ENCODE measurements at regions not wholly inside any gene's neighbourhood (a gene's known extent, or its start where the extent isn't known, plus 50 kb on each side); places are given as distances from the start of the nearest gene placed in this dataset.

- no peak overlapping the region for H3K4me3 ChIP-seq (ENCODE audit: low read depth, poor library complexity, severe bottlenecking)
- intact Hi-C loops (cut with DNase I; ENCODE audit: low total_unique reads): no loop called here
- DNase-seq (ENCODE audit: low spot score in 2 of 2): peak in 1 of 2 donors; percentile 18
- WGBS, 2 donors: 33 to 41% methylated on average over 1 of the region's 1 CpG
- no peak for TF ChIP-seq POLR2A (IDR thresholded peaks at IDR 0.05)
- TF ChIP-seq, protein P1, sequence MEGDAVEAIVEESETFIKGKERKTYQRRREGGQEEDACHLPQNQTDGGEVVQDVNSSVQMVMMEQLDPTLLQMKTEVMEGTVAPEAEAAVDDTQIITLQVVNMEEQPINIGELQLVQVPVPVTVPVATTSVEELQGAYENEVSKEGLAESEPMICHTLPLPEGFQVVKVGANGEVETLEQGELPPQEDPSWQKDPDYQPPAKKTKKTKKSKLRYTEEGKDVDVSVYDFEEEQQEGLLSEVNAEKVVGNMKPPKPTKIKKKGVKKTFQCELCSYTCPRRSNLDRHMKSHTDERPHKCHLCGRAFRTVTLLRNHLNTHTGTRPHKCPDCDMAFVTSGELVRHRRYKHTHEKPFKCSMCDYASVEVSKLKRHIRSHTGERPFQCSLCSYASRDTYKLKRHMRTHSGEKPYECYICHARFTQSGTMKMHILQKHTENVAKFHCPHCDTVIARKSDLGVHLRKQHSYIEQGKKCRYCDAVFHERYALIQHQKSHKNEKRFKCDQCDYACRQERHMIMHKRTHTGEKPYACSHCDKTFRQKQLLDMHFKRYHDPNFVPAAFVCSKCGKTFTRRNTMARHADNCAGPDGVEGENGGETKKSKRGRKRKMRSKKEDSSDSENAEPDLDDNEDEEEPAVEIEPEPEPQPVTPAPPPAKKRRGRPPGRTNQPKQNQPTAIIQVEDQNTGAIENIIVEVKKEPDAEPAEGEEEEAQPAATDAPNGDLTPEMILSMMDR (IDR thresholded peaks at IDR 0.05): no peak
These were observed 199.6 kb upstream of the SEMA6D start for GRCh38 chr15:47517737-47518136.

GRCh38 chr15:47523681-47524475 is 193.4 kb upstream of the SEMA6D start:
- TF ChIP-seq, protein P1 (IDR thresholded peaks at IDR 0.05): no peak
- no peak for TF ChIP-seq POLR2A (IDR thresholded peaks at IDR 0.05)
- DNase-seq (ENCODE audit: low spot score in 2 of 2): no peak
- no peak overlapping the region for H3K4me3 ChIP-seq (ENCODE audit: low read depth, poor library complexity, severe bottlenecking)
- intact Hi-C loops (cut with DNase I; ENCODE audit: low total_unique reads): no loop called here
- 68 to 78% methylated on average over 12 of the region's 12 CpGs for WGBS, 2 donors

DNA sequence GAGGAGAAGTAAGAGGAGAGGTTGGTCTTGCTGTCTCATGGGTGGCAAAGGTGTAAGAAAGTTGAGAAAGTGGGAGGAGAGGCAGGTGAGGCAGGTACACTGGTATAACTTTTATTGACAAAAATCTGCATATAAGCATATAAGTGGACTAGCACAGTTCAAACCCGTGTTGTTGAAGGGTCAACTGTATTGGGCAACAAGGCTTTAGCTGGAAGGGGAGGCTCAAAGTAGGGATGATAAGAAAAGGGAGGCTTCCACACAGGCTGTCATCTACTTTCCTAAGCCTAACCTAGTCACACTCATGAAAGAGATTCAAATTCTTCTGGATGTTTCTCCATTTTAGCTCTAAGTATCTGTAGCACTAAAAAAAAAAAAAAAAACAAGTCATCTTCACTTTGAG is 188.1 kb upstream of the SEMA6D start:
- DNase-seq (ENCODE audit: low spot score in 2 of 2): no peak
- no peak overlapping the region for H3K4me3 ChIP-seq (ENCODE audit: low read depth, poor library complexity, severe bottlenecking)
- intact Hi-C loops (cut with DNase I; ENCODE audit: low total_unique reads): no loop called here
- TF ChIP-seq, protein P1 (IDR thresholded peaks at IDR 0.05): no peak
- no peak for TF ChIP-seq POLR2A (IDR thresholded peaks at IDR 0.05)
- 89 to 91% methylated on average over 1 of the region's 1 CpG for WGBS, 2 donors

DNA sequence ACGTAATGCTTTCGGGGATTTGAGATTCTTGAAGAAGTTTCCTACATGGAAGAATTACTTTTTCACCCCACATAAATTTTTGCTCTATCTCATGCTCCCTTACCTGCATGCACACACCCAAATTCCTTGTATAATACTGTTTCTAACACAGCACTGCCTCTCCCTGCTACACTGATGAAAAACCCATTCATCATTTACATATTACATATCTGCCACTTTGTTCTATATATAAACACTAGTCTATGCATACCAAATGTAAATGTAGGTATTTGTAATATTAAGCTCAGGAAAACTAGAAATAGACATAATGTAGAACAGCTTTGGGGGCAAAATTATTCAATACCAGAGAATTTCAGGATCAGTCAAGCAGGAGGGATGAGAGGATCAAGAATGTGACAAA is 182.6 kb upstream of the SEMA6D start:
- TF ChIP-seq POLR2A (IDR thresholded peaks at IDR 0.05): no peak
- TF ChIP-seq, protein P1 (IDR thresholded peaks at IDR 0.05): no peak
- DNase-seq (ENCODE audit: low spot score in 2 of 2): no peak
- intact Hi-C loops (cut with DNase I; ENCODE audit: low total_unique reads): no loop called here
- 94 to 98% methylated on average over 2 of the region's 2 CpGs for WGBS, 2 donors
- no peak overlapping the region for H3K4me3 ChIP-seq (ENCODE audit: low read depth, poor library complexity, severe bottlenecking)

DNA sequence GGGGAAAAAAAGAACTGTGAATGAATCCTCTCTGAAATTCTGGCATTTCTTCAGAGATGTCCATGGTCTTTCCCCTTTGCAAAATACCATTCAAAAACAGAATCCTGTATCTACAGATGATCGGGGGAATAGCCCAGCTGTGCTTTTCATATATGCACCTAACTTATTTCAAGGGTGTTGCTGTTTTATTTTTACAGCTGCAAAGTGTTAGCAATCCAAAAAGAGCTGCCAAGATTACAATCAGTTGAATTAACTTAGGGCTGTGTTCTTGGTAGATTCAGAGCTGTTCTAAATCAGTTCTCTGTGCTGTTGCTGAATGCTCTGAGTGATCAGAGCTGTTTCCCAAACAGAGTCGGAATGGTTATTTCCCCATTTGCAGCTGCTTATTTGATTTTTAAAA is 175.7 kb upstream of the SEMA6D start:
- no peak overlapping the region for H3K4me3 ChIP-seq (ENCODE audit: low read depth, poor library complexity, severe bottlenecking)
- no peak for DNase-seq (ENCODE audit: low spot score in 2 of 2)
- TF ChIP-seq, protein P1 (IDR thresholded peaks at IDR 0.05): no peak
- intact Hi-C loops (cut with DNase I; ENCODE audit: low total_unique reads): no loop called here
- 25 to 31% methylated on average over 2 of the region's 2 CpGs for WGBS, 2 donors

All from lower leg skin (tissue), 4 donors.